ENCODE measurements at regions not wholly inside any gene's neighbourhood (a gene's known extent, or its start where the extent isn't known, plus 50 kb on each side); places are given as distances from the start of the nearest gene placed in this dataset.

DNA sequence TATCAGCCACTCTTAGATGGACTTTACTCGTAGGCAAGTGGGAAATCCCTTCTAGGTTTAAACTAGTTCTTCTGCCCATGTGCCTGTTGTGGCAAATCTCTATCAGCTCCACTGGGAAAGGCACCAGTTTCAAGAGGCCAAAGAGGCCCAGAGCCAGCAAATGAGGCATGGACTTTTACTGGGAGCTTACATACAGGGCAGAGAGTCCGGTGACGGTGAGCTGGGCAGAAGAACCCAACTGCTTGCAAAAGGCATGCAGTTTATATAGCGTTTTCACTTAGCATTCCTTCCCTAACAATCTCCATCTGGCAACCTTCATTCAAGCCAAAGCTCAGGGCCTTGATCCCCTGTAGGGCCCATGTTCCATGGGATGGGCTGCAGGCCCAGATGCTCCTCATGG lies 93.0 kb upstream of the C3orf80 start:
- DNase-seq, result no peak

DNA sequence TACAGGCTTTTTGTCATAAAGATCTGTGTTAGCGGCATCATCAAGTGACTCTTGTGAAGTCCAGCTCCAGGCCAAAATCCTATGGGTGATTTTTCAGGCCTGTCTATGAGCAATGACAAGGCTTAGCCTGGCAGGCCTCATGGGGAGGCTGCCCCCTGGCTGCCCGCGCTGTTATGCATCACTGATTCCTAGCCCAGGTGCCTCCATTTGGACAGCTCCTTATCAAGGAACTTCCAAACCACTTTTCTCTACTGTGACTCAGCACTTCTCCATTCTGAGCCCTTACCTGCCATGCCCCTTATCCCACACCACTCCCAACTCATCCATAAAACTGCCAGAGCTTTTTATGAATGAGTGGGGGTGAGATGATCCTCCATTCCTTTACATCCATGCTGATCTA lies 91.5 kb upstream of the C3orf80 start:
- no peak for DNase-seq

DNA sequence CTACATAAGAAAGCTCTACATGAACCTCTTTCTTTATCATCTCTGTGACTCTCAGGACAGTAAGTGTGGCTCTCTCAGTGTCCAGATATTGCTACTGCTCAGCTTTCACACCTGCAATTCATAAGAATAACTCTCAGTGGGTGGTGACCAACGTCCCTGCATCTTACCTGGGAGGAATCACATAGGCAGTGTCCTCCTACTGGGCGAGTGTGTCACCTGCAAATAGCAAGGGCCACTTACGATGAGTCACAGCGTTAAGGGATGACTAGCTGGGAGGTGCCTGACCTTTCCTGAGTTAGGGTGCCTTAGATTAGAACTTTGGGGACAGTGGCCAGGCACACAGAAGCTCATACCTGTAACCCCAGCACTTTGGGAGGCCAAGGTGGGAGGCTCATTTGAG lies 90.8 kb upstream of the C3orf80 start:
- DNase-seq, result no peak

DNA sequence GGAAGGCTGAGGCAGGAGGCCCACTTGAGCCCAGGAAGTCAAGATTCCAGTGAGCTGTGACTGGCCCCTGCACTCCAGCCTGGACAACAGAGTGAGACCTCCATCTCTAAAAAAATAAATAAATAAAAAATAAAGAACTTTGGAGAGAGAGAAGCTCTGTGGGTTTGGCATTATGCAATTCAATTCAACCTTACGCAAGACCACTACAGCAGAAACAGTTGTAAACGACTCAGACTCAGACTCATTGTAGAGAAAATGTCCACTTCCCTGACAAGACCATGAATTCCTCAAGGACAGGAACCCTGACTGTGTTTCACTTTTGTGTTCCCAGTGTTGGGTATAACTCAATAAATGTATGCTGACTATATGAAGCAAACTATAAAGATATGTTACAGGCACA lies 90.3 kb upstream of the C3orf80 start:
- DNase-seq, result no peak

DNA sequence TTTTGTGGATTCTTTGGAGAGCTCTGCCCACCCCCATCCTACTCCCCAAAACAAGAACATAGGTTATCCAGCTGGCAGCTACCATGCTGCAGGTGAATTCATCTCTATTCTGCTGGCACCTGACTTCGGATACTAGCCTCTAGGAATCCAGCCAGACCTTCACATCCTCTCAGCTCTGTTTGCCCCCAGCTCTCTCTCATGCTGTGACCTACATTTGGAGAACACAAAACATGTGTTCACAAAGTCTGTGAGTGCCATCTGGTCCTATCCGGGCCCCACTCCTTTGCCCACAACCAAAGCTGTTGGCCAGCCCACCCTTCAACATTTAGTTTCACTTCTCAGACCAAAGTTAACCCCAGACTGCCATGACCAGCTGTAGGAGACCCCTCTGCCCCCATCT lies 89.4 kb upstream of the C3orf80 start:
- no peak for DNase-seq

DNA sequence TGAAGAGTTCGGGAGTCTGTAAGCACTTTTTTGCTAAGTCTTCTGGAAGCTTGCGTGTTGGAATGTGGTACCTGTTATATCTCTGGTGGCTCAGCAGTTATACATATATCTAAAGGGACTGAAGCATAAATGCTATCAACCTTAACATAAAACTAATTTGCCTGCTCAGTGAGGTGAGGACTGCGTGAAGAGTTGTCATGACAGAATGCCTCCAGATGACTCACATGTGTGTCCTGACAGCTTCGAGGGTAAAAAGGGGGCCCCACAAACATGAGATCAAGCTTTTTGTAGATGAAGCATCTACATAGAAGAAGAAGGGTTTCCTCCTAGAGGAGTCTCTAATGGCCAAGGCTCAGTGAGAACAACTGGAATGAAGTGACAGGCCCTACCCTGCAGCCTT lies 88.8 kb upstream of the C3orf80 start:
- no peak for DNase-seq

DNA sequence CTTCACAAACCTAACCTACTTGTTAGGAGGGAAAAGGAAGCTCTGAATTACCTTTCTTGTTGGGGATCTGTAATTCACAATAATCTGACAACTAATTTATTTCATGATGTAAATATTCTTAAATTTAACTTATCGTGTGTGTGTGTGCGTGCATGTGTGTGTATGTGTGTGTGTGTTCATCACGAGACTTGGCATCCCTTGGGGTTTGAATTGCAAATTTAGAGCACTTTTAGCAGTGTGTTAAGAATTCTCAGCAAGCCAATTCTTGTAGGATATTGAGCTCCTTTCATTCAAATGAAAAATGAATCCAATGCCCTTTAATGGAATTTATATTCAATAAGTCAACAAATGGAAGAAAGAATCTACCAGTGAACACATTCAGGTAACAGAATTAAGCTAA lies 85.9 kb upstream of the C3orf80 start:
- no peak for DNase-seq

DNA sequence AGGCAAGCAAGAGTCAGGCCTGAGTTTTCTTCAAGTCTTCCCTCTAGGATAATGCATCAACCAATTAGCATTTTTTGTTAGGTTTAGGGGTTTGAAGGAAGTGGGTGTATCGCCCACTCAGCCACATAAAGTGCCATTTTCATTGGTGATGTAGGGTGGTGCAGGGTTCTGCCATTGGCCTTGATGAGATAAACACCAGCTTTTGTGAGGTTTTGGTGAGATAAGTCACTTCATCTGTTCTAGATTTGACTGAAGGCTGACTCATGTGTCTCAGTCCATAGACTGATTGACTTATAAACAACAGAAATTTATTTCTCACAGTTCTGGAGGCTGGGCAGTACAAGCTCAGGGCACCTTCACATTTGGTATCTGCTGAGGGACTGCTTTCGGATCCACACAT lies 84.5 kb upstream of the C3orf80 start:
- DNase-seq, result no peak

DNA sequence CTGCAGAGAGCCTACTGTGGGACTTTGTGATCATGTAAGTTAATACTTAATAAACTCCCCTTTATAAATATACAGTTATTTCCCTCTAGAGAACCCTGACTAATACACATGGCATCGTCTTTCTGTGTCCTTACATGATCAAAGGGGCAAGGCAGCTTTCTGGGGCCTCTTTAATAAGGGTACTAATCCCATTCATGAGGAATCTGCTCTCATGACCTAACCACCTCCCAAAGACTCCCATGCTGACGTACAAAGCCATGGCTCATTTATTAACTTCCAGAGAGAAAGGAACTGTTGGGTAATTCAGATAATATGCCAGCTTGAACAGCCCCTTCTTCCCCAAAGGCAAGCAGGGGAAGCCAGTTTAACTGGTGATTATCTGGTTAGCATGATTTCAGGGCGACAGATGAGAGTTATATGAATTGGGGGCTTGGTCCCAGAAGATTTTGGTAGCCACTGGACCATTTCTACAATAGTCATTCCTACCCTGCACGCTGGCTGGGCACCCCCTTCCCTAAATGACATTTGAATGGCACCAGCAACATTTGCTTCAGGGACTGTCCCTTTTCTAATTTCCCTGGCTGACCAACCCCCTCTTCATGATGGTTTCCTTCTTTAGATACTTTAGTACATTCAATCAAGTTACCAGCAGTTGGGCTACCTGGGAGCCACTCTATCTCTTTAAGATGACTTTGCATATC lies 83.6 kb upstream of the C3orf80 start:
- DNase-seq, result no peak

DNA sequence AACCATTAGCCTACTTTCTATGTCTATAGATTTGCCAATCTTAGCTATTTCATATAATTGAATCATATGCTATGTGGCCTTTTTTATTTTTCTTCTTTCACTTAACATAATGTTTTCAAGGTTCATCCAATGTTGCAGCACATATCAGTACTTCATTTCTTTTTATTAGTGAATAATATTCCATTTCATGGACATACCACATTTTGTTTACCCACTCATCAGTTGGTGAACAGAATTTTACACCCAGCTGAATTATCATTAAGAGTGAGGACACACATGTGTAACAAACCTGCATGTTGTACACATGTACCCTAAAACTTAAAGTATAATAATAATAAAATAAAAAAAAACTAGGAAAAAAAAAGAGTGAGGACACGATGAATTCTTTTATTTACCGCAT lies 81.7 kb upstream of the C3orf80 start:
- no peak for DNase-seq

DNA sequence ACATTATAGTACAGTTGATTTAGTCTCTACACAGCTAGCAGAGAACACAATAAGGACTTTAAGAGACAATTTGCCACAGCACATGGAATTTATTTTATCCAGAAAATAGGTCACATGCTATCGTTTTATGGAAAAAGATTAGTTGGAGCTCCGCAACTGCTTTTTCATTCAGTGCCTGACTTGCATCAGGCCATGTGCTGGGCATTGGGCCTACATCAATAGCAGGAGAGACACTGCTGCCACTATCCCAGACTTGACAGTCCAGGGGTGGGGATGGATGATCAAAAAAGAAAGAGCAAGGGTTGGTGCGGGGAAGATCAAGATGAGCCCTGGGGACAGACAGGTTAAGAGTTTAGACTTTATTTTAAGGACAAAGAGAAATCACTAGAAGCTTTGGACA lies 75.2 kb upstream of the C3orf80 start:
- no peak for DNase-seq

DNA sequence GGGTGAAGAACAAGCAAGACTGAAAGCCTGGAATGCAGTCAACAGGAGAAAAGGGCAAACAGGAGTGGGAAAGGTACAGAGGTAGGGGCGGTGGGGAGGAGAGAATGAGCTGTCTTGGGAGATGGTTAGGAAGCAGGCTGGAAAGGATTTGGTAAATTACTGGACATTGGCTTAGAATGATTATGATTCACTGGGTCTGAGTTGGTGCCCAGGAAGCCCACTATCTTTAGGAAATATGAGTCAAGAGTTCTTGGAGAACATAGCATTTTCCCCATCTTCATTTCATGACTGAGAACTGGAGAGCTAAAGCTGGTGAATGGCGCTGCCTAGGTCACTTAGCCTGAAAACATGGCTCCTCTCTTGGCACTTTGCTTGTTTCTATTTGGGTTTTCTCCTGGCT lies 74.7 kb upstream of the C3orf80 start:
- DNase-seq, result no peak

DNA sequence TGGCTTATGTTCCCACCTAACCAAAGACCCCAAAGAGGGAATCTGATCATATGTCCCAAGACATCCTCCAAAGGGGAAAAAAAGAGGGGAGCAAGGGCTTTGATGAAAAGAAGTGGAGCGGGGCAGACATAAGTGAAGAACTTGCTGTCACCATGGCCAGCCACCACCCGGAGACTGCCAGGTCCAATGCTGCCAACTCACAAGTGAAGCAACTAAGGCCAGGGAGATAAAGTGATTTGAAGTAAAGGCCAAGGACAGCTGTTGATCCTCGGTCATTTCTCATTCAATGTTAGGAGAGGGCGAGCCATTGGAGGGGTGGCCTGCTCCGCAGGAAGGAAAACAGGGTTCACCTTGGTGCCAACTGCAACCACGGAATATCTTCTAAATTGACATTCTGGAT lies 72.6 kb upstream of the C3orf80 start:
- no peak for DNase-seq

DNA sequence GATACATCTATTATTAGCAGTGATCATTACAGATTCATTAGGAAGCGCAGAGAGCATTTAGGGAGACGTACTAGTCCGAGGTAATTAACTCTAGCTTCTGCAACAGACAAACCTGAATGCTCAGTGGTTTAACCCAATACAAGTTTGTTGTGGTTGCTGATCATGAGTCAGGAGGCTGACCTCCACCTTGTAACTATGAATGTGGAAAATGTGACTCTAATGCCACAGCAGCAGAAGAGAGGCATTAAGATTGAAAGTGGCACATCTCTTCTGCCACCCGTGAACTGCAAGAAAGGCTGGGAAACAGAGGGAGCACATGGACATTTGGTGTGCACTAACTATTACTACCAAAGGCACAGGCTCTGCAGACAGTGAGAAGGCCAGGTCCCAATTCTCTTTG lies 71.2 kb upstream of the C3orf80 start:
- no peak for DNase-seq

DNA sequence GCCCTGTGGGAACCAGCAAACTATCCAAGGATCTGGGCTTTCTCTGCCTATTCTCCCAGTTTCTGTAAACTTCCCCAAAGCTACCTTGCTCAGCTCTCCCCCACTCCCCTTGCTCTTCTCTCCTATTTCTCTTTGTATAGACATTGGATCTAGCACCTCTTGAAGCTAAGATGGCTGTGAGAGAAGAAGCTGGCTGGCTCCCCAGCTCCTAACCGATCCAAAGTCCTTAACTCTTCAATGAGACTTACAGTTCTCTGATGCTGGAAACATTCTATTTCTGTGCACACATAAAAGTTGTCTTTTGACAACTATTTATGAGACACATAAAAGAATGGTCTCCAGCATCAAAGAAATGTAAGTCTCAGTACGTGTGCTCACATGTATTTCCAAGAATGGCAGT lies 70.6 kb upstream of the C3orf80 start:
- DNase-seq, result no peak

DNA sequence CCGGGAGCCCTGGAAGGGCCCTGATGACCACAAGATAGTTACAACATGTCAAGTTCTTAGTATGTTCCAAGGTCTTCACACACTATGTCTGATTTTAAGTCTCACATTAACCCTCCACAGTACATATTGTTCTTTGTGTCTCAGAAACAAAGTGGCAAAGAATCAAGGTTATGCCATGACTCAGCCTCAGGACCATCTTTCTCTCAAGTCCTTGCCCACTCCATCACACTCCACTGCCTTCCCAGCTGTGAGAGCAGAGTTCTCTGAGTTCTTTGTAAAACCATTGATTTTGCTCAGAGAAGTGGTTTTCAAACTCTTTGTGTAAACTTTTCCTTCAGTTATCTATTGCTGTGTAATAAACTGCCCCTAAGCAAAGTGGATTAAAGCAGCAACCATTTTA lies 67.9 kb upstream of the C3orf80 start:
- no peak for DNase-seq

DNA sequence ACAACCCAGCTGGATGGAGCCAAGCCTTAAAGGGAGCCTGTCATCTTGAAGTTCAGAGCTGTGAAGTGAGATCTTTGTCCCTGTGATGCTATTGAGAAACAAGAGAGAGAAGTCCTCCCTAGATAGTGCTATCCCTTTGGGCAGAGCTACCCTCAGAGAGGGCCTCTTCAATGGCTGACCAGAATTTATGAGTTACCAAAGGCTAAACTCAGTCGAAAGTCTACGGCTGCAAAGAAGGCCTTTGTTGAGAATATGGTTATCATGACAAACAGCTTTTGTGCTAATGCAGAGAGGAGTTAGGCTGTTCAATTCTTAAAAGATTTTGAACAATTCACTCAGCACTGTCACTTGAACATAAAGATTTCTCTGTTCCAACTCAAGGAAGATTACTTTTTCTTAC lies 65.9 kb upstream of the C3orf80 start:
- no peak for DNase-seq

DNA sequence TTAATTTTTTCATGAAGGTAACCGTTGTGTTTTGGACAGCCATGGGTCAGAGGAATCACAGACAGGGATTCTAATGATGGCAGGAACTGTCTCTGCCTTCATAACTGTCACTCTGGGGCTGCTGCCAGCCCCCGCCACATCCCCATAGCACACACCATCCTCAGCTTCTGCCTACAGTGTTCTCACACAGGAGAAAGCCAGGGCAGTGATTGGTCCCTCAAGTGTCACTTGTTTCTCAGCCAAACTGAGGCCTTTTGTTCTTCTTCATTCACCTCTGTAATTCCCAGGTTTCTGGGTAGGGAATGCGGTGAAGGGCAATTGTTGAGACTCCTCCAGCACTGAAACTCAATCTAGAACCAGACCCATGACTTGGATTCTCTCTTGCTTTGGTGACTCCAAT lies 65.4 kb upstream of the C3orf80 start:
- DNase-seq, result no peak

DNA sequence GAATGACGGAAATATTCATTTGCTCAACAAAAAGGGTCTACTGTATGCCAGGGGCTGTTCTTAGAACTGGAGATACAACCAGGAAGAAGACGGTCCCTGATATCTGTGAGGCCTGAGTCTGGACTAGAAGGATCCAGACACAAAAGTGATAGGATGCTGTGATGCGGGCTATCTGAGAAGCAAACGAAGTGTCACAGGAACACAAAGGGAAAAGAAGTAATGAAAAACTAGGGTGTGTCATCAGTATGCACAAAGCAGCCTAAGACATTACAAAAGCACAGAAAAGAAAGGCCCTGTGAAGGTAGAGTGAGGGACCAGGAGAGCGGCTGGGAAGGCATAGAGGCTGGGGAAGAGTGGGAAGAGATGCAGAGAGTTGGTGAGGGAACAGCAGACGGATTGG lies 63.3 kb upstream of the C3orf80 start:
- no peak for DNase-seq

DNA sequence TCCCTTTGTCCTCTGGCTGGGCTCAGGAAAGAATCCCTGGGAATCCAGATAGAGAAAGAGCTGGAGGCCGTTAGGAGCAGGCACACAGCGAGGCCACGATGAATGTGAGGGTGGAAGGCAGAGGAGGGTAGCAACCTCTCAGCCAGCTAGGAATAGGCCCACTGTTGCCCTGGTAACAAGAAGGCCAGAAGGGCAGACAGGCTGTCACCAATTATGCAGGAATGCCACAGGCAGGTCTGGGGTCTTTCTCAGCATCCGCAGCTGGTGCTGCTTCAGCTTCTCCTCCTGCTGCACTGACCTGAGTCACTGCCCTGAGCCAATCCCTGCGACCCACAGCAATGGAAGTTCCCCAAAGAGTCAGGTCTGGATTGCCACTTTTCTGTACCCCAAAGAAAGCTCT lies 62.8 kb upstream of the C3orf80 start:
- no peak for DNase-seq

DNA sequence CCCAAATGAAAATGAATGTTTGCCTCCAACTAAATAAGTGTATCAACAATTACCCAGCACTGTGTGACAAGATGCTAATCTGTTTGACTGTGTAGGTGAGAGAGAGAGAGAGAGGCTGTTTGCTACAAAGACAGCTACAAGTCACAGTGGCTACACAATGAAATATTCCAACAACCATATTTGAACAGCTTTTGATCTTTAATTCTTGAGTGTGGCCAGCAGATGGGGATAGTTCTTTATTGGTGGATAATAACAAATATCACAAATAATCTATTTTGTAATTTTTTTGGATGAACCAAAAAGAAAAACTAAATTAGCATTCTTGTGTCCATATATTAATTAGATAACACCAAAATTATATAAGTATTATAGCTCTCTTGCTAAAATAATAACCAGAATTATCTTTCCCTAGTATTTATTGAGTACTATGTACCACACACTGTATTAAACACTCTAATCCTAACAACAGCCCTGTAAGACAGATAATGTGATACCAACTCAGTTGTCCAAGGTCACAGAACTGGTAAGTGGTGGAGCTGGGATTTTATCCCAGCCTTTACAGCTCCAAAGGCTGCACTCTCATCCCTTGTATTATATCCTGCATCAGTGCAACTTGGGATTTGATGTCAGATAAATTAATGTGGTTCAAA lies 61.9 kb upstream of the C3orf80 start:
- peak in 1 of 2 donors; percentile 48 for DNase-seq

DNA sequence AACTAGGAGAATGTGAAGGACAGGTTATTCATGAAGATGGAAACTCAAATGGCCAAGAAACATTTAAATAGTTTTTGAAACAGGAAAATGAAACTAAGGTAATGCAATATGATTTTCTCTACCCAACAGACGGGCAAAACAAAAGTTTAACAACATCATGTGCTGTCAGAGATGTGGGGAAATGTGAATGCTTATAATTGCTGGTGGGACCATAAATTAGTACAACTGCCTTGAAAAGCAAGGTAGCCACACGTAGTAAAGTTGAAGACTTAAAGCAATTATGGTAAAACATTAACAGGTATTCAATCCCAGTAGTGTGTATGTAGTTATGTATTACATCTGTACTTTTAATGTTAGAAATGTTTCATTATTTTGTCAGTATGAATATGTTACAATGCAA lies 57.0 kb upstream of the C3orf80 start:
- no peak for DNase-seq

DNA sequence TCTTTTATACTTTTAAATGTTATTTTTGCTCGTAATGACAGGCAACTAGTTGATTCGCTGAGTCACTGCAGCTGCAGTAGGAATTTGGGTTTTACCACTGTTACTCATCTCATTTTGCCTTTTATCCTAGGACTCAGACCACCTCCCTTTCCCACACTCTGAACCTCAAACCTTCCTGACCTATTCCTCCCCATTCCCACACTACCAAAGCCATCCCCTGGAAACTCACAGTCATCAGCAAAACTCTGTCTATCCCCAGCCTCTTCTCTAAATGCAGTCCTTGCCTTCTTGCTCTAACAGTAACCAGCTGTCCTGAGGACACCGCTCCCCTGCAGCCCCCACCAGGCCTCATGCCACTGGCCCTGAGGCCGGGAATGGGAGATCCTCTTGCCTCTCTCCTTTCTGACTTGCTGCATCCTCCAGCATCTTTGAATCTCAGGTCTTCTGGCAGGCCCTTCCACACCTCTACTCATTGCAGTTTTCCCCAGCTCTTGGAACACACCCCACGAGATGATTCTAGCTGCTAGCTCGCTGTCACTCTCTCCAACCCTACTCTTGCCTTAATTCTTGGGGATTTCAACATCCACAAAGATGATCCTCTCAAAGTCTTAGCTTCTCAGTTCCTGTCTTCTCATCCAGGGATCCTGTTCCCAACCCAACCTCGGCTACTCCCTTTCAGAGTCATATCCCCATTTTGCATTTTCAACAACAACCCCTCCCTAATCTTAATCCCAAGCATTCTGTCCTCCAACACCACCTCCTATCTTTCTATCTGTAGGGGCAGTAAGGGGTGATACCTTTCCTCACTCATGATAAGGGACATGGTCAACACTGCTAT lies 55.9 kb upstream of the C3orf80 start:
- peak in 1 of 2 donors; percentile 42 for DNase-seq

All from bone marrow (tissue), 2 donors.